CD14-positive monocyte (primary cell): ENCODE measurements at regions not wholly inside any gene's neighbourhood (a gene's known extent, or its start where the extent isn't known, plus 50 kb on each side); places are given as distances from the start of the nearest gene placed in this dataset.

ENCODE experiments used
- DNase-seq, 3 donors: peaks; one replicate each; pipeline ENCODE4 v3.0.0-alpha.2; 2011 to 2022
- H2AFZ ChIP-seq: 2 replicates; pipeline ENCODE4 v1.6.0; 2012; ENCODE audit warnings: mild to moderate bottlenecking, low read depth, low read length, inconsistent platforms; ENCODE audit not compliant: insufficient read depth, poor library complexity, severe bottlenecking
- H3K27ac ChIP-seq, 2 donors: 1 replicate in 1 of 2; 2 replicates in 1 of 2; pipeline ENCODE4 v1.5.1; 2012 to 2013; ENCODE audit warnings: low read length in 2 of 2, control low read depth in 1 of 2, inconsistent platforms in 1 of 2, low read depth in 1 of 2, mild to moderate bottlenecking in 1 of 2
- H3K27me3 ChIP-seq, 2 donors: one replicate each; pipeline versions ENCODE4 v1.6.0 to v1.6.1; 2011 to 2013; ENCODE audit warnings: low read length in 2 of 2; ENCODE audit not compliant: control insufficient read depth in 2 of 2, insufficient read depth in 2 of 2
- H3K36me3 ChIP-seq, 2 donors: replicated peaks in 1 of 2; 1 replicate in 1 of 2; 2 replicates in 1 of 2; pipeline versions ENCODE4 v1.5.1 to v1.6.1; 2012 to 2013; ENCODE audit warnings: low read length in 2 of 2, control low read depth in 1 of 2, inconsistent platforms in 1 of 2, mild to moderate bottlenecking in 1 of 2; ENCODE audit not compliant: insufficient read depth in 2 of 2, control insufficient read depth in 1 of 2
- H3K4me1 ChIP-seq, 2 donors: 1 replicate in 1 of 2; 2 replicates in 1 of 2; pipeline versions ENCODE4 v1.5.1 to v1.6.1; 2012 to 2013; ENCODE audit warnings: low read length in 2 of 2, control low read depth in 1 of 2, inconsistent platforms in 1 of 2, mild to moderate bottlenecking in 1 of 2, moderate library complexity in 1 of 2; ENCODE audit not compliant: insufficient read depth in 2 of 2, control insufficient read depth in 1 of 2
- H3K4me2 ChIP-seq: replicated peaks from 2 replicates; pipeline ENCODE3; 2012; ENCODE audit warnings: low read length, moderate library complexity, mild to moderate bottlenecking; ENCODE audit not compliant: poor library complexity, severe bottlenecking; ENCODE audit errors: extremely low read depth
- H3K4me3 ChIP-seq, 3 experiments: fragments of 200-600 bp in 1 of 3; sonication (generic) in 1 of 3; replicated peaks in 1 of 3; 1 replicate in 2 of 3; 2 replicates in 1 of 3; pipeline ENCODE4 v1.5.1; 2011 to 2013; ENCODE audit warnings: low read length in 3 of 3, mild to moderate bottlenecking in 3 of 3, control low read depth in 2 of 3, low read depth in 2 of 3, inconsistent platforms in 1 of 3, moderate library complexity in 1 of 3
- H3K79me2 ChIP-seq: 2 replicates; pipeline ENCODE4 v1.6.0; 2012; ENCODE audit warnings: mild to moderate bottlenecking, control low read depth, inconsistent platforms, low read length, moderate library complexity; ENCODE audit not compliant: insufficient read depth
- H3K9ac ChIP-seq: 2 replicates; pipeline ENCODE4 v1.6.0; 2017; ENCODE audit warnings: low read length, mild to moderate bottlenecking; ENCODE audit not compliant: insufficient read depth, poor library complexity, severe bottlenecking
- H3K9me3 ChIP-seq, 2 donors: replicated peaks in 1 of 2; 1 replicate in 1 of 2; 2 replicates in 1 of 2; pipeline versions ENCODE4 v1.5.1 to v1.6.1; 2012 to 2013; ENCODE audit warnings: low read length in 2 of 2, control low read depth in 1 of 2; ENCODE audit not compliant: control insufficient read depth in 1 of 2, insufficient read depth in 1 of 2
- H4K20me1 ChIP-seq: 2 replicates; pipeline ENCODE4 v1.6.0; 2012; ENCODE audit warnings: mild to moderate bottlenecking, low read length, control low read depth, moderate library complexity; ENCODE audit not compliant: insufficient read depth
- H3K27ac Mint-ChIP-seq, 7 donors: one replicate each; pipeline ENCODE4 v1.8.0; 2020; ENCODE audit warnings: mild to moderate bottlenecking in 7 of 7, mixed read lengths in 7 of 7, moderate library complexity in 6 of 7, inconsistent platforms in 2 of 7
- H3K27me3 Mint-ChIP-seq, 3 donors: one replicate each; pipeline ENCODE4 v1.8.0; 2021 to 2022; ENCODE audit warnings: low read depth in 3 of 3, mild to moderate bottlenecking in 3 of 3, mixed read lengths in 3 of 3, moderate library complexity in 3 of 3, inconsistent platforms in 1 of 3
- H3K36me3 Mint-ChIP-seq, 2 donors: one replicate each; pipeline ENCODE4 v1.8.0; 2020; ENCODE audit warnings: mixed read lengths in 2 of 2, inconsistent platforms in 1 of 2, mild to moderate bottlenecking in 1 of 2
- H3K4me1 Mint-ChIP-seq: one replicate; pipeline ENCODE4 v1.8.0; 2020; ENCODE audit warnings: mild to moderate bottlenecking, mixed read lengths
- H3K4me3 Mint-ChIP-seq, 2 donors: one replicate each; pipeline ENCODE4 v1.8.0; 2020; ENCODE audit warnings: mild to moderate bottlenecking in 2 of 2, mixed read lengths in 2 of 2, moderate library complexity in 1 of 2
- H3K9me3 Mint-ChIP-seq, 7 donors: one replicate each; pipeline ENCODE4 v1.8.0; 2020 to 2022; ENCODE audit warnings: mixed read lengths in 7 of 7, mild to moderate bottlenecking in 6 of 7, moderate library complexity in 6 of 7, inconsistent platforms in 2 of 7
- CTCF ChIP-seq: fragments of 200-600 bp; IDR thresholded peaks from one replicate; pipeline ENCODE4 v1.8.0; 2022; ENCODE audit warnings: antibody characterized with exemption, mild to moderate bottlenecking
- WGBS: methylation state at CpG from one replicate; pipeline ENCODE4 v1.1.5; 2013; ENCODE audit warnings: missing lambda C conversion rate; ENCODE audit not compliant: insufficient coverage; 5-methylcytosine and 5-hydroxymethylcytosine counted together
- intact Hi-C, 2 donors: fragments of 100-400 bp; cut with micrococcal nuclease; formaldehyde crosslinking; loops; one replicate each; pipeline versions ENCODE4 v1.15.0 to v1.15.1; 2023

GRCh38 chrY:7272556-7273195, 361.1 kb upstream of the AMELY start:
- H3K4me1 Mint-ChIP-seq, result peaks cover 32% of the 10 kb centered on the region
- Histone ChIP-seq H3K27ac (peak overlapping the region in 1 of 2 donors; percentile 75), H4K20me1 (no peaks in the 10 kb centered on the region), H3K9ac (no peak overlapping the region), H3K4me1 (peaks cover 0 to 19% of the 10 kb centered on the region in 2 donors), H3K36me3 (no peaks in the 10 kb centered on the region), H3K4me3 (peak overlapping the region in 1 of 3 experiments; percentile 73), H3K4me2 (no peak overlapping the region), H3K27me3 (no peaks in the 10 kb centered on the region), H3K9me3 (no peaks in the 10 kb centered on the region), H2AFZ (no peak overlapping the region), H3K79me2 (no peaks in the 10 kb centered on the region)
- intact Hi-C loops, result no loop called here
- WGBS, result 0% methylated on average over 7 of the region's 24 CpGs
- TF ChIP-seq CTCF, result peak; percentile 30
- peak overlapping the region in 2 of 7 donors; percentile 87 to 93 for H3K27ac Mint-ChIP-seq
- no peaks in the 10 kb centered on the region for H3K27me3 Mint-ChIP-seq
- peak overlapping the region; percentile 88 to 94 for H3K4me3 Mint-ChIP-seq
- peak in 2 of 3 donors; percentile 24 to 31 for DNase-seq
- H3K9me3 Mint-ChIP-seq, result peaks cover 0 to 2% (median 0%) of the 10 kb centered on the region in 7 donors
- no peaks in the 10 kb centered on the region for H3K36me3 Mint-ChIP-seq

- no peak overlapping the region for H3K27ac Mint-ChIP-seq
- Histone ChIP-seq H2AFZ (no peak overlapping the region), H3K9ac (no peak overlapping the region), H3K4me3 (no peak overlapping the region), H3K27me3 (no peaks in the 10 kb centered on the region), H3K4me2 (no peak overlapping the region), H3K36me3 (no peaks in the 10 kb centered on the region), H3K4me1 (peaks cover 0 to 4% of the 10 kb centered on the region in 2 donors), H3K9me3 (no peaks in the 10 kb centered on the region), H4K20me1 (no peaks in the 10 kb centered on the region), H3K27ac (no peak overlapping the region), H3K79me2 (no peaks in the 10 kb centered on the region)
- no peak for TF ChIP-seq CTCF
- intact Hi-C loops, result no loop called here
- no peaks in the 10 kb centered on the region for H3K27me3 Mint-ChIP-seq
- H3K9me3 Mint-ChIP-seq, result peaks cover 0 to under 1% (median 0%) of the 10 kb centered on the region in 7 donors
- H3K4me1 Mint-ChIP-seq, result peaks cover 7% of the 10 kb centered on the region
- H3K36me3 Mint-ChIP-seq, result no peaks in the 10 kb centered on the region
- 93% methylated on average over 14 of the region's 29 CpGs for WGBS
- H3K4me3 Mint-ChIP-seq, result no peak overlapping the region
- no peak for DNase-seq
Observed at GRCh38 chrY:7263773-7264172, 352.2 kb upstream of the AMELY start.
